SH-SY5Y (cell line): ENCODE measurements at regions not wholly inside any gene's neighbourhood (a gene's known extent, or its start where the extent isn't known, plus 50 kb on each side); places are given as distances from the start of the nearest gene placed in this dataset.

ENCODE experiments used
- GATA2 ChIP-seq: IDR thresholded peaks from 2 replicates; pipeline ENCODE4 v1.6.1; 2011; ENCODE audit warnings: mild to moderate bottlenecking, low read depth, low read length
- GATA3 ChIP-seq: IDR thresholded peaks from 2 replicates; pipeline ENCODE4 v1.6.1; 2011; ENCODE audit warnings: low read depth, mild to moderate bottlenecking, low read length, moderate library complexity

DNA sequence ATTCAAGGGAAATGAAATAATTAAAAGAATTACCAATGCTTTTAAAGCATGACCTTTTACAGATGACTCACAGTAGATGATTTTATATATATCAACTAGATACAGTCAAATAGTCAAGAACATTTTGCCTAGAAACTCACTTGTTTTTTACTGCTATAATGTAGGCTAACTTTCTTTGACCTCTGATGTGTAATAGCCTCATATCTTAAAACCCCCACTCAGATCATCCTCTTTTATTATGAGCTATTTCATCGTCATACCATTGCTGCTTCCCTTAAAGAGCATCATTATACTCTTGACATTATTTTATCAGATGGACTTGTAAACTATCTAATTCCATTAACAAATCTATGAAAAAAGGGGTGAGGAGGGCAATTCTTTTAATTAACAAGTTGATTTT is 355.9 kb upstream of the AGA start:
- TF ChIP-seq GATA3, result no peak
- TF ChIP-seq GATA2, result no peak
